GM21381 (cell line): ENCODE measurements at regions not wholly inside any gene's neighbourhood (a gene's known extent, or its start where the extent isn't known, plus 50 kb on each side); places are given as distances from the start of the nearest gene placed in this dataset.
"Not testable (repeated sequence)": the region's sequence is repeated elsewhere in the genome, so short reads cannot be mapped to it uniquely, and the experiment has no call there.

Experiments used
- ATAC-seq: cut with Tn5 transposase; IDR thresholded peaks from one replicate; pipeline ENCODE4 v1.9.1; 2021; ENCODE audit warnings: mild to moderate bottlenecking, moderate library complexity; ENCODE audit not compliant: unreplicated experiment

DNA sequence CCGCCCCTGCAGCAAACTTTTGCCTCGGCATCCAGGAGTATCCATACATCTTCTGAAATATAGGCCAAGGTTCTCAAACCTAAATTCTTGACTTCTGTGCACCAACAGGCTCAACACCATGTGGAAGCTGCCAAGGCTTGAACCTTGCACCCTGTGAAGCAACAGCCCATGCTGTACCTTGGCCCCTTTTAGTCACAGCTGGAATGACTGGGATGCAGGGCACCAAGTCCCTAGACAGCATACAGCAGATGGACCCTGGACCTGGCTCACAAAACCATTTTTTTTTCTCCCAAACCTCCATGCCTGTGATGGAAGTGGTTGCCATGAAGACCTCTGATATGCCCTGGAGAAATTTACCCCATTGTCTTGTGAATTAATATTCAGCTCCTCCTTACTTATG is 233.8 kb upstream of the KCND2 start:
- ATAC-seq, result no peak

GRCh38 chr7:120041798-120042197 is 231.2 kb upstream of the KCND2 start:
- ATAC-seq, result no peak

GRCh38 chr7:120043250-120043649 is 229.7 kb upstream of the KCND2 start:
- no peak for ATAC-seq

DNA sequence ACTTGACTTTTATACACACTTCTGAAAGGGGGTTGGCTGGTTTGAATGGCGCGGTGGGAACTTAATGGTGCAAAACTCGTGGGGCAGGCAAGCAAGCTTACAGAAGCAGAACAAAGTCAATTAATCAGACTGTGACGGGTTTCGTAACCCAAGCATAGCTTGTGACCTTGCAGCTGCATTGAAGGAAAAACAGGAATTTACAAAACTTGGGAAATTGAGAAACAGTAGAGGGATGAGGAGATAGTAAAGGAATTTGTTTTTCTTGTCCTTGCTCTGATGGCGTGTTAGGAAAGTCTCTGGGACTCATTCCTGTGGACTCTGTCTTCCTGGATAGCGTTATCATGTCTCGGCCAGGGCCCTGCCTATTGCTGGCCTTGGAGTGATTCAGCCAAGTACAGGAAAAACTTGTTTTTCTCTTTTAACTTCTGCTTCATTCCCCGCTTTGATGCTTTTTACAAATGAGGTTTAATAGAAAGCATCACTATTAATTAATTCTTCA is 220.0 kb upstream of the KCND2 start:
- no peak for ATAC-seq

- ATAC-seq, result no peak
These were observed 219.5 kb upstream of the KCND2 start for GRCh38 chr7:120053390-120053961.

- ATAC-seq, result no peak
These were observed 218.4 kb upstream of the KCND2 start for GRCh38 chr7:120054376-120055100.

DNA sequence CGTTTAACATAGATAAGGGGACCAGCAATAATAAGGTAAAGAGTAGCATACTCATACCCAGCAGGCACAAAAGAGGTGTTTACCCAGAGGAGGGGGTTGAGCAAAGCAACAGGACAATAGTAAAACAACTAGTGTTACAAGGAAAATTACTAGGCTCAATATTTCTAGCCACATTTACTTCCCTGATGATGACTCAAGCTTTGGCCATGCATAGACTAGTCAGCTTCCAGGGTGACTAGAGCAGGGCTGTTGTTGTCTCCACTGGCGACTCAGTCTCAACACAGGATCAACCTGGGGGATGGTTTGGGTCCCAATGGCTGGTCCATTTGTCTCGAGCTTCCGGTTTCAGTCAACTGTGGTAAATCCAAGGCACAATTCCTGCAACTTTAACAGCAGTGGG is 217.7 kb upstream of the KCND2 start:
- no peak for ATAC-seq

DNA sequence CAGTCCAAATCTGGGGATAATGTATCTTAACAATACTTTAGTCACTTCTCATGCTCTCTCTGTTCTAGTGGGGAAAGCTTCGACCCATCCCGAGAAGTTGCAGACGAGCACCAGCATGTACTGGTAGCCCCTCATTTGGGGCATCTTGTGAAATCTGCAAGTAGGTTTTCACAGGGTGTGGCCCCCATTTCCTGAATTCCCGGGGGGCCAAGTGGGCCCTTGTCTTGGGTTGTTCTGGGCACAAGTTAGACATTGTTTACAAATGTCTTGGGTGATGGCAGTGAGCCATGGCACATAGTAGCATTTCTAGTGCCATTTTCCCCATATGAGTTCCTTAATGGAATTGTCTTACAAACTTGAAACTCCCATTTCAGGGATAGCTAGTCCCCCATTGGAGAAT is 216.7 kb upstream of the KCND2 start:
- ATAC-seq, result no peak

- ATAC-seq, result no peak
These were observed 213.3 kb upstream of the KCND2 start for GRCh38 chr7:120059641-120060040.

- no peak for ATAC-seq
These were observed 212.7 kb upstream of the KCND2 start for GRCh38 chr7:120060281-120060680.

DNA sequence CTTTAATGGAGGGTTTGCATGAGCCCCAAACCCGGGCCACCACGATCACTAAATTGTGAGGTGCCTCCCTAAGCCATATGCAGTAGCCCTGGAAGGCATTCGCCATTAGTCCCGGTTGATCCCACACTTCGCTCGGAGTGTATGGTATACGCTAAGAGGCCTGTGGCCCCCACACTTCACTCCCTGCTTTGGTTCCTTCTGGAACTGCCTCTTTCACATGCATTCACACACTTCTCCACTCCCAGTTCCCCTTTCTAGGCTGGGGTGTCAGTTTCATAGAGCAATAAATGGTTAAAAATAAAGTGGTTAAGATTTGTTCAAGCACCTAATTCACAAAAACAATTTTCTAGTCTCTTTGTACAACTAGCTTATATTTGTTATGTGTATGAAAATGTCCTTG is 212.1 kb upstream of the KCND2 start:
- ATAC-seq, result no peak

DNA sequence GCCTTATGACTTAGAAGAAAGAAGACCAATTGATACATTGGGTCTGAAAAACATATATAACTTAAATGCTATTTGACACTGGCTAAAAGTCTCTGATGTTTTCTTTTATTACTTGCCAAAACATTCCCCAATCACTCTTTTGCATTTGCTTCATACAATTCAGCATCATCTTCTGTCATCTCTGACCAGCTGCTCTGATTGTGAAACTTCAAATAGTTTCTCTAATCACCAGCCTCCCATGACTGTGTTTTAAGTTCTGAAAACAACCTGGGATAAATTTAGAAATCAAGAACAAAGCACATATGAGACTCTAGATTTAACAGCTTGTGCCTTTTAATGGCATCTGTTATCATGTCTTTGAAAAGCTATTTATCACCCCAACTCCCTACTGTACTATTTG is 208.4 kb upstream of the KCND2 start:
- ATAC-seq, result peak; percentile 75

DNA sequence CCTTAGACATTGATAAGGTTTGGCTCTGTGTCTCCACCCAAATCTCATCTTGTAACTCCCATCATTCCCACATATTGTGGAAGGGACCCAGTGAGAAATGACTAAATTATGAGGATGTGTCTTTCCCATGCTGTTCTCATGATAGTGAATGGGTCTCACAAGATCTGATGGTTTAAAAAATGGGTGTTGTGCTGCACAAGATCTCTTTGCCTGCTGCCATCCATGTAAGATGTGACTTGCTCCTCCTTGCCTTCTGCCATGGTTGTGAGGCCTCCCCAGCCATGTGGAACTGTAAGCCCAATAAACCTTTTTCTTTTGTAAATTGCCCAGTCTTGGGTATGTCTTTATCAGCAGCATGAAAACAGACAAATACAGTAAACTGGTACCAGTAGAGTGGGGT is 206.1 kb upstream of the KCND2 start:
- not testable (repeated sequence) for ATAC-seq

DNA sequence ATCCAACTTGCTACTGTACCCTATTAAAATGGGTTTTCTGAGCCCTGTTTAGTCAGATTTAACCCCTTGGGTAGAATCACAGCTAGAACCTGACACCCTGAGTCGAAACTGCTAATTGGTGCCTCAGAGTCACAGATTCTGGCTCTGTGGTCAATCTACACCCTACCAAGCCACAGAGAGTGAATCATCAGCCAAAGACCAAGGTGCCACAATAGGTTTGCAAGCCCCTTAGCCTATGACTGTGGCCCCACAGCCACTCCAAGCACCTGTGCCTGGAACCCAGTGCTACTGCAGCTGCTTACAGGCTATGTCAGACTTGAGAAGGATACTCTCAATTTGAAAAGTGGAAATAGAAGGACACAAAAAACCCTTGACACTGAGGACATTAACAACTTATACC is 202.8 kb upstream of the KCND2 start:
- ATAC-seq, result peak; percentile 57

DNA sequence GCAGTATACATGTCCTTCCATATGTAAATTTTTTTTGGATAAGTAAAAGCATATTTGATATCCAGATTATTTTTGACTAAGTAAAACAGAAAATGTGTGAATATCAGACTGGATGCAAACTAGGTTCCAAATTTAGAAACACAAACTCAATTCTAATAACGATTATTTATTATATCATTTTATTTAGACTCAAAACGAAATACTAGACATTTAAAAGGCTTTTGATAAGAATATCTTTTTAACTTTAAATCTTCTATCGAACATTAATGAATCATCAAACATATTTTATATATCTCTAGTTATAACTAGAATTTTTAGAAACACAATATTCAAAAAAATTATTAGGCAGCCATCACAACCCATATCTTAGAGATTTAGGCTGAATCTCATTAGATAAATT is 195.2 kb upstream of the KCND2 start:
- no peak for ATAC-seq

GRCh38 chr7:120079022-120079421 is 194.0 kb upstream of the KCND2 start:
- no peak for ATAC-seq

DNA sequence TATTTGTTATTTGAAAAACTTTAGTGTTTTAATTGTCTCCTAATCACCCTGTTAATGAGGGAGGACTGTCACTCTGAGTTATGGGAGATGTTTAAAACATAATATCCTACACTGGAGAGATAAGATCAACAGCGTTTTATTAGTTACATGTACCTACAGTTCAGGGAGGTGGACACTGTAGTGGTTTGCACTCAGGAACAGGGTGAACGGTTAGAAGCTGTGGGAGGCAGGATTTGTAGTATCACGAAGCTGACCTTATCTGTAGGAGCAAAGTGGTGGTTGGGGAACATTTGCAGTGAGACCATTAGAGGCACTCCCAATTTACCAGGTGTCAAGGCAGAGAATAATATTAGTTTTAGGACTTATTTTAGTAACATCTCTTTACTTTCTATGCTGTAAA is 193.3 kb upstream of the KCND2 start:
- ATAC-seq, result no peak

- ATAC-seq, result not testable (repeated sequence)
These were observed 186.5 kb upstream of the KCND2 start for GRCh38 chr7:120086468-120086867.

DNA sequence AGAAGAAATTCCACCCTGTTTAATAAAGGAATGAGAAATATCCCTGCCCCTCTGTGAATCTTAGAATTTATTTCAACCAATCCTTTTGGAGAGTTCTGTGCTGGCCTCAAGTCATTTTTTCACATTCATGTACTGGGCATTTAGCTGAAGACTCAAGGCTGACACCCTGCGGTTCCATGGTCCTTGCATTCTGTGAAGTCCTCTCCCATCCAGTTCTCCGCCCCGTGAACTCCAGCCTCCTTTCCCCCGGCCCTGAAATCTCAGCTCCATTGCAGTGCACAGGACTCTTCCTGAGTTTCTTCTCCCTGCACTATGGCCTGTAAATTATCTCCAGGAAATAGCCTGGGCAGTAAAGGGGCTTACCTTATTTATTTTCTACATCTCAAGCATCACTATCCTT is 183.0 kb upstream of the KCND2 start:
- no peak for ATAC-seq

DNA sequence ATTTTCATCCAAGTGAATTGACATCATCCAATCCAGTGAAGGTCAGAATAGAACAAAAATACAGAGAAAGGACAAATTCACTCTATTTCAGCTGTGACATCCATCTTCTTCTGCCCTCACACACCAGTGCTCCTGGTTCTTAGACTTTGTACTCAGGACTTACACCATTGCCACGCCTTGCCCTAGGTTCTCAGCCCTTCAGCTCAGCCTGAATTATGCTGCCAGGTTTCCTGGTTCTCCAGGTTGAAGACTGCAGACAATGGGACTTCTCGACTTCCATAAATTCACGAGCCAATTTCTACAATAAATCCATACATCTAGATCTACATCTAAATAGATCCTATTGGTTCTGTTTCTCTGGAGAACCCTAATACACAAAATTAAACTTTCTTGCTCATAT is 181.2 kb upstream of the KCND2 start:
- no peak for ATAC-seq

DNA sequence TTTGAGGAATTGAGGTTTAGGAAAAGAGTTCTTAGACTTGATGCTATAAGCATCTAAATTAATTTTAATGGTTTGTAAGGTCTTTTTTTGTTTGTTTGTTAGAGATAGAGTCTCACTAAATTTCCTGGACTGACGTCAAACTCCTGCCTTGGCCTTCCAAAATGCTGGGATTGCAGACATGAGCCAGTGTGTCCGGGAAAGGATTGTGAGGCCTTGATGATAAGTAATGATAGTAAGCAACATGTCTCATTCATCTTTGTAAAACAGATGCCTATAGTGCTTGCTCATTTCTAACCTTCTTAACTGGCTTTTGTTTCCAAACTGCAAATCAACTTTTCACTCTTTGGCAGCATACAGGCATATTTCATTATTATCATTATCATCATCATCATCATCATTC is 176.0 kb upstream of the KCND2 start:
- ATAC-seq, result no peak

GRCh38 chr7:120097774-120098173 is 175.2 kb upstream of the KCND2 start:
- ATAC-seq, result no peak

DNA sequence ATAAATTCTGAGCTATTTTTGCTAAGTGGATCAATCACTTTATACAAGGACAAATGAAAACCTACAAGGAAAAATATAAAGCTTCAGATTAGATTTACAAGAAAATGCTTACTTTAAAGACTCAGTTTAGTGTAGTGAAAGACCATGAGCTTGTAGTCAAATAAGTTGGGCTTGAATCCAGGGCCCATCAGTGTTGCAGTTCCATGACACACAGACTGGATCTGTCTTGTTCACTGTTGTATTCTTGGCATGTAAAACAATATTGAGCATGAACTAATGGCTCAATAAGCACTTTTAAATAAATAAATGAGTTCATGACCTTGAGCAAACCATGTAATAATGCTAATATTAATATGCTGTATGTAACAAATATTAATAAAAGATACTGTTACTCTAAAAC is 164.6 kb upstream of the KCND2 start:
- ATAC-seq, result no peak
